Stimulated activated CD8-positive, alpha-beta memory T cell treated with anti-CD3 and anti-CD28 coated beads, Interleukin-4, amount 100 ng/mL, for 1 hour (primary cell): ENCODE measurements at regions not wholly inside any gene's neighbourhood (a gene's known extent, or its start where the extent isn't known, plus 50 kb on each side); places are given as distances from the start of the nearest gene placed in this dataset.

Experiments used
- DNase-seq, 2 donors: peaks; one replicate each; pipeline ENCODE4 v3.0.0-alpha.2; 2020; ENCODE audit warnings: low read depth in 2 of 2, low spot score in 1 of 2

GRCh38 chr5:8381972-8382371, 513.0 kb downstream of the MTRR start:
- no peak for DNase-seq

GRCh38 chr5:8382456-8382855, 513.5 kb downstream of the MTRR start:
- no peak for DNase-seq

GRCh38 chr5:8383616-8384015, 514.7 kb downstream of the MTRR start:
- no peak for DNase-seq

- no peak for DNase-seq
These were observed 517.9 kb downstream of the MTRR start for GRCh38 chr5:8386719-8387288.

- DNase-seq: no peak
These were observed 523.0 kb downstream of the MTRR start for GRCh38 chr5:8391911-8392310.

GRCh38 chr5:8393240-8393639, 524.3 kb downstream of the MTRR start:
- no peak for DNase-seq

- DNase-seq: no peak
These were observed 526.0 kb downstream of the MTRR start for GRCh38 chr5:8394965-8395364.

- no peak for DNase-seq
These were observed 527.3 kb downstream of the MTRR start for GRCh38 chr5:8396246-8396645.

- no peak for DNase-seq
These were observed 527.8 kb downstream of the MTRR start for GRCh38 chr5:8396756-8397155.

- DNase-seq: no peak
These were observed 530.5 kb downstream of the MTRR start for GRCh38 chr5:8399471-8399870.

GRCh38 chr5:8408258-8408657, 539.3 kb downstream of the MTRR start:
- DNase-seq: no peak

- no peak for DNase-seq
These were observed 541.7 kb downstream of the MTRR start for GRCh38 chr5:8410618-8411017.

- no peak for DNase-seq
These were observed 545.0 kb downstream of the MTRR start for GRCh38 chr5:8413975-8414374.

- DNase-seq: no peak
These were observed 548.5 kb downstream of the MTRR start for GRCh38 chr5:8417316-8418048.

GRCh38 chr5:8418049-8418426, 549.1 kb downstream of the MTRR start:
- DNase-seq: no peak

- no peak for DNase-seq
These were observed 561.1 kb downstream of the MTRR start for GRCh38 chr5:8429778-8430758.

GRCh38 chr5:8434501-8434900, 565.6 kb downstream of the MTRR start:
- DNase-seq: no peak

GRCh38 chr5:8436924-8437323, 568.0 kb downstream of the MTRR start:
- DNase-seq: no peak

GRCh38 chr5:8445139-8445538, 576.2 kb downstream of the MTRR start:
- DNase-seq: no peak

GRCh38 chr5:8446179-8446578, 577.2 kb downstream of the MTRR start:
- no peak for DNase-seq

GRCh38 chr5:8456846-8457186, 587.9 kb downstream of the MTRR start:
- no peak for DNase-seq
